Transverse colon (tissue), 4 donors: ENCODE measurements at regions not wholly inside any gene's neighbourhood (a gene's known extent, or its start where the extent isn't known, plus 50 kb on each side); places are given as distances from the start of the nearest gene placed in this dataset.

Experiments
- DNase-seq: peaks from one replicate; pipeline ENCODE4 v3.0.0-alpha.2; 2019
- H3K27ac ChIP-seq, 4 donors: fragments of 200-600 bp; sonication (generic); 2 replicates each; pipeline ENCODE4 v1.5.1; 2016 to 2018; ENCODE audit warnings: inconsistent platforms in 4 of 4
- H3K27me3 ChIP-seq: fragments of 200-600 bp; sonication (generic); 2 replicates; pipeline ENCODE4 v1.5.1; 2017; ENCODE audit warnings: inconsistent platforms
- H3K36me3 ChIP-seq, 4 donors: fragments of 200-600 bp; sonication (generic); 2 replicates each; pipeline ENCODE4 v1.5.1; 2017 to 2019; ENCODE audit warnings: inconsistent platforms in 4 of 4
- H3K4me1 ChIP-seq, 4 donors: fragments of 200-600 bp; sonication (generic); 2 replicates each; pipeline ENCODE4 v1.5.1; 2017 to 2020; ENCODE audit warnings: inconsistent platforms in 4 of 4
- H3K4me3 ChIP-seq, 4 donors: fragments of 200-600 bp; sonication (generic); 1 replicate in 1 of 4; 2 replicates in 3 of 4; pipeline versions ENCODE4 v1.5.1 to v1.6.1; 2017 to 2019; ENCODE audit warnings: inconsistent platforms in 4 of 4
- H3K9me3 ChIP-seq, 2 donors: fragments of 200-600 bp; sonication (generic); 2 replicates each; pipeline ENCODE4 v1.5.1; 2017 to 2019; ENCODE audit warnings: inconsistent platforms in 2 of 2
- CTCF ChIP-seq, 5 experiments: fragments of 200-600 bp in 3 of 5; fragments of 450-650 bp in 2 of 5; sonication (generic) in 3 of 5; IDR thresholded peaks; 1 replicate in 2 of 5; 2 replicates in 3 of 5; pipeline ENCODE4 v1.5.1; 2016 to 2017; ENCODE audit warnings: antibody characterized with exemption in 5 of 5, inconsistent platforms in 3 of 5, mild to moderate bottlenecking in 2 of 5, moderate library complexity in 1 of 5
- EP300 ChIP-seq: sonication (generic); formaldehyde crosslinking; IDR thresholded peaks from one replicate; pipeline ENCODE4 v1.6.1; 2017; ENCODE audit warnings: antibody characterized with exemption, low read depth
- POLR2A ChIP-seq: fragments of 450-650 bp; IDR thresholded peaks from one replicate; pipeline ENCODE4 v1.6.1; 2016; ENCODE audit warnings: antibody characterized with exemption, mild to moderate bottlenecking, moderate library complexity
- POLR2AphosphoS5 ChIP-seq, 3 donors: sonication (generic); formaldehyde crosslinking; IDR thresholded peaks; one replicate each; pipeline ENCODE4 v1.6.1; 2016; ENCODE audit warnings: antibody characterized with exemption in 3 of 3
- WGBS, 2 donors: methylation state at CpG; one replicate each; pipeline ENCODE4 v1.1.5; 2018; ENCODE audit warnings: low coverage in 1 of 2; 5-methylcytosine and 5-hydroxymethylcytosine counted together
- in situ Hi-C, 4 donors: fragments of 200-750 bp; cut with MboI; loops; one replicate each; pipeline versions ENCODE4 v1.15.0 to v1.15.1; 2017; ENCODE audit warnings: low sequenced_read_pairs in 3 of 4, low pct_ligation_motif_present in 1 of 4, low pct_unique_long_range_greater_than_20kb in 1 of 4
- intact Hi-C: fragments of 100-400 bp; cut with DNase I; formaldehyde crosslinking; loops from one replicate; pipeline ENCODE4 v1.15.1; 2023; ENCODE audit warnings: low total_unique reads

GRCh38 chr3:27859821-27860220 lies 137.7 kb upstream of the EOMES start:
- Histone ChIP-seq H3K4me3 (no peak overlapping the region), H3K36me3 (no peaks in the 10 kb centered on the region), H3K4me1 (no peaks in the 10 kb centered on the region), H3K9me3 (peaks cover 2 to 6% of the 10 kb centered on the region in 2 donors), H3K27me3 (no peaks in the 10 kb centered on the region), H3K27ac (no peak overlapping the region)
- no peak for DNase-seq
- intact Hi-C loops (loop anchor here (1.0 kb wide), 1 partner anchor 17 kb away; no protein-coding TSS in a partner anchor), in situ Hi-C loops (no loop called here)
- 87% methylated on average over 1 of the region's 1 CpG; no CpG with 5 or more reads in 1 of the 2 donors for WGBS, 2 donors
- TF ChIP-seq POLR2AphosphoS5 (IDR thresholded peaks at IDR 0.05) (no peak), POLR2A (no peak), CTCF (IDR thresholded peaks at IDR 0.05) (no peak), EP300 (no peak)

- intact Hi-C loops = no loop called here
- no peaks in the 10 kb centered on the region for H3K4me1 ChIP-seq
- 7 to 58% methylated on average over 1 to 6 of the region's 6 CpGs for WGBS, 2 donors
These were observed 139.2 kb upstream of the EOMES start for GRCh38 chr3:27861046-27862036.

GRCh38 chr3:27865731-27866130 lies 143.6 kb upstream of the EOMES start:
- TF ChIP-seq EP300 = no peak
- no peak for TF ChIP-seq POLR2A
- TF ChIP-seq CTCF (IDR thresholded peaks at IDR 0.05) = no peak
- TF ChIP-seq POLR2AphosphoS5 (IDR thresholded peaks at IDR 0.05) = no peak
- intact Hi-C loops = no loop called here
- no peak overlapping the region for H3K27ac ChIP-seq
- in situ Hi-C loops = no loop called here
- no peaks in the 10 kb centered on the region for H3K27me3 ChIP-seq
- no peak overlapping the region for H3K4me3 ChIP-seq
- DNase-seq = no peak
- no peaks in the 10 kb centered on the region for H3K36me3 ChIP-seq
- H3K9me3 ChIP-seq = peaks cover 13 to 14% of the 10 kb centered on the region in 2 donors
- H3K4me1 ChIP-seq = no peaks in the 10 kb centered on the region

More at GRCh38 chr3:27861046-27862036, 139.2 kb upstream of the EOMES start:
- no peaks in the 10 kb centered on the region for H3K36me3 ChIP-seq
- no peak overlapping the region for H3K4me3 ChIP-seq
- no peaks in the 10 kb centered on the region for H3K9me3 ChIP-seq
- no peak for TF ChIP-seq POLR2AphosphoS5 (IDR thresholded peaks at IDR 0.05)
- no peak for TF ChIP-seq CTCF (IDR thresholded peaks at IDR 0.05)
- no peak for TF ChIP-seq POLR2A
- no peak for TF ChIP-seq EP300
- no peak for DNase-seq
- in situ Hi-C loops = no loop called here
- H3K27me3 ChIP-seq = no peaks in the 10 kb centered on the region
- no peak overlapping the region for H3K27ac ChIP-seq

- in situ Hi-C loops (no loop called here), intact Hi-C loops (no loop called here)
- Histone ChIP-seq H3K4me3 (no peak overlapping the region), H3K4me1 (no peaks in the 10 kb centered on the region), H3K27ac (no peak overlapping the region), H3K36me3 (no peaks in the 10 kb centered on the region), H3K9me3 (peaks cover 13 to 14% of the 10 kb centered on the region in 2 donors), H3K27me3 (no peaks in the 10 kb centered on the region)
- no peak for DNase-seq
- TF ChIP-seq CTCF (IDR thresholded peaks at IDR 0.05) (no peak), POLR2AphosphoS5 (IDR thresholded peaks at IDR 0.05) (no peak), POLR2A (no peak), EP300 (no peak)
These were observed 147.0 kb upstream of the EOMES start for GRCh38 chr3:27869152-27869551.
